Ureter (tissue), 1 donor: ENCODE measurements at regions not wholly inside any gene's neighbourhood (a gene's known extent, or its start where the extent isn't known, plus 50 kb on each side); places are given as distances from the start of the nearest gene placed in this dataset.

Experiments used
- DNase-seq: peaks from one replicate; pipeline ENCODE4 v3.0.0-alpha.2; 2020; ENCODE audit warnings: low spot score
- donor health status: DM: yes; HTN: yes; CAD: no.

- no peak for DNase-seq
Measured at GRCh38 chr11:110984147-110984546, 261.4 kb upstream of the POU2AF2 start.

GRCh38 chr11:110982214-110982613 lies 263.3 kb upstream of the POU2AF2 start:
- DNase-seq: no peak

- no peak for DNase-seq
Measured at GRCh38 chr11:110979696-110980095, 265.8 kb upstream of the POU2AF2 start.

GRCh38 chr11:110977661-110978060 lies 265.4 kb upstream of the ARHGAP20 start:
- DNase-seq: no peak

GRCh38 chr11:110974731-110975130 lies 262.5 kb upstream of the ARHGAP20 start:
- DNase-seq: no peak

GRCh38 chr11:110973401-110973980 lies 261.3 kb upstream of the ARHGAP20 start:
- DNase-seq: no peak

- DNase-seq: no peak
Measured at GRCh38 chr11:110972640-110973039, 260.4 kb upstream of the ARHGAP20 start.

GRCh38 chr11:110972106-110972505 lies 259.9 kb upstream of the ARHGAP20 start:
- no peak for DNase-seq

GRCh38 chr11:110971140-110971539 lies 258.9 kb upstream of the ARHGAP20 start:
- no peak for DNase-seq

GRCh38 chr11:110968348-110969062 lies 256.3 kb upstream of the ARHGAP20 start:
- no peak for DNase-seq

- DNase-seq: no peak
Measured at GRCh38 chr11:110966131-110966530, 253.9 kb upstream of the ARHGAP20 start.

GRCh38 chr11:110962921-110963320 lies 250.7 kb upstream of the ARHGAP20 start:
- DNase-seq: no peak

- no peak for DNase-seq
Measured at GRCh38 chr11:110960167-110960566, 247.9 kb upstream of the ARHGAP20 start.

GRCh38 chr11:110958216-110958615 lies 246.0 kb upstream of the ARHGAP20 start:
- no peak for DNase-seq

- DNase-seq: no peak
Measured at GRCh38 chr11:110955776-110956175, 243.5 kb upstream of the ARHGAP20 start.

- DNase-seq: no peak
Measured at GRCh38 chr11:110951950-110952503, 239.8 kb upstream of the ARHGAP20 start.

- DNase-seq: no peak
Measured at GRCh38 chr11:110951037-110951949, 239.1 kb upstream of the ARHGAP20 start.

- no peak for DNase-seq
Measured at GRCh38 chr11:110948112-110948511, 235.9 kb upstream of the ARHGAP20 start.

GRCh38 chr11:110947096-110947495 lies 234.9 kb upstream of the ARHGAP20 start:
- DNase-seq: no peak

GRCh38 chr11:110939471-110939870 lies 227.2 kb upstream of the ARHGAP20 start:
- DNase-seq: no peak

- DNase-seq: no peak
Measured at GRCh38 chr11:110935018-110935640, 222.9 kb upstream of the ARHGAP20 start.

GRCh38 chr11:110929129-110929528 lies 216.9 kb upstream of the ARHGAP20 start:
- no peak for DNase-seq
